AG04450 (cell line): ENCODE measurements at regions not wholly inside any gene's neighbourhood (a gene's known extent, or its start where the extent isn't known, plus 50 kb on each side); places are given as distances from the start of the nearest gene placed in this dataset.

Experiments
- CTCF ChIA-PET: fragments of 300-600, 350-600 bp; formaldehyde crosslinking; extraction: SDS; loops from one replicate; lab custom pipeline; 2022; ENCODE audit warnings: antibody characterized with exemption, inconsistent platforms; lab: Charles Lee
- POLR2A ChIA-PET: fragments of 350-600 bp; formaldehyde crosslinking; extraction: SDS; loops from one replicate; lab custom pipeline; 2021; ENCODE audit warnings: antibody characterized with exemption, inconsistent platforms; lab: Yijun Ruan, JAX
- DNase-seq: peaks from one replicate; pipeline ENCODE4 v3.0.0-alpha.2; 2011; ENCODE audit warnings: low read depth, low spot score
- H3K27ac ChIP-seq: one replicate; pipeline ENCODE4 v1.5.1; 2012; ENCODE audit warnings: low read depth, low read length, control low read depth
- H3K27me3 ChIP-seq: one replicate; pipeline ENCODE4 v1.6.0; 2012; ENCODE audit warnings: low read length; ENCODE audit not compliant: control insufficient read depth, insufficient read depth
- H3K4me3 ChIP-seq: 2 replicates; pipeline ENCODE4 v1.5.1; 2011; ENCODE audit warnings: mild to moderate bottlenecking, low read depth, low read length, control low read depth
- H3K9me3 ChIP-seq: 2 replicates; pipeline ENCODE4 v1.5.1; 2012; ENCODE audit warnings: low read length; ENCODE audit not compliant: control insufficient read depth, insufficient read depth
- TF ChIP-seq, protein P1 (sequence below): IDR thresholded peaks from 2 replicates; pipeline ENCODE4 v1.5.1; 2011; ENCODE audit warnings: low read depth, low read length, control low read depth, inconsistent platforms

DNA sequence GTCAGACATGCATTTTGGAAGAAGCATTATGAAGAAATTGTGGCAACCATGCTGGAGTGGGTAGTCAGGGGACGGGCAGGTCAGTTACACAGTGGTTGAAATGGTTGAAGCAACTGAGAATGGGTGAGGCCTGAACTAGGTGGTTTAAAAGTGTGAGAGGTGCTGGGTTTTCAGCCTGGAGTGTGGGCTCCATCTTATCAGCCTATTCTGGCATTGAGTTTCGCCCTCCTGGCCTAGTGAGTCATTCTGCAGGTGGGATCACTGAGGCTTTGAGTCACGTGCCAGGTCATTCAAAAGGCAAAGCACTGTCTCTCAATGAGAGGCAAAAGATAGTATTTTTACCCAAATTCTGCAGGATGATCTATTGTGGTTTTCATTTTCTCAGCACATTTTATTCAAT lies 181.9 kb upstream of the CHD6 start:
- H3K27me3 ChIP-seq, result no peaks in the 10 kb centered on the region
- H3K4me3 ChIP-seq, result no peak overlapping the region
- TF ChIP-seq, protein P1, sequence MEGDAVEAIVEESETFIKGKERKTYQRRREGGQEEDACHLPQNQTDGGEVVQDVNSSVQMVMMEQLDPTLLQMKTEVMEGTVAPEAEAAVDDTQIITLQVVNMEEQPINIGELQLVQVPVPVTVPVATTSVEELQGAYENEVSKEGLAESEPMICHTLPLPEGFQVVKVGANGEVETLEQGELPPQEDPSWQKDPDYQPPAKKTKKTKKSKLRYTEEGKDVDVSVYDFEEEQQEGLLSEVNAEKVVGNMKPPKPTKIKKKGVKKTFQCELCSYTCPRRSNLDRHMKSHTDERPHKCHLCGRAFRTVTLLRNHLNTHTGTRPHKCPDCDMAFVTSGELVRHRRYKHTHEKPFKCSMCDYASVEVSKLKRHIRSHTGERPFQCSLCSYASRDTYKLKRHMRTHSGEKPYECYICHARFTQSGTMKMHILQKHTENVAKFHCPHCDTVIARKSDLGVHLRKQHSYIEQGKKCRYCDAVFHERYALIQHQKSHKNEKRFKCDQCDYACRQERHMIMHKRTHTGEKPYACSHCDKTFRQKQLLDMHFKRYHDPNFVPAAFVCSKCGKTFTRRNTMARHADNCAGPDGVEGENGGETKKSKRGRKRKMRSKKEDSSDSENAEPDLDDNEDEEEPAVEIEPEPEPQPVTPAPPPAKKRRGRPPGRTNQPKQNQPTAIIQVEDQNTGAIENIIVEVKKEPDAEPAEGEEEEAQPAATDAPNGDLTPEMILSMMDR, result no peak
- H3K27ac ChIP-seq, result no peak overlapping the region
- no peaks in the 10 kb centered on the region for H3K9me3 ChIP-seq
- DNase-seq, result no peak
- ChIA-PET POLR2A (no interaction called here), CTCF (no interaction called here)

DNA sequence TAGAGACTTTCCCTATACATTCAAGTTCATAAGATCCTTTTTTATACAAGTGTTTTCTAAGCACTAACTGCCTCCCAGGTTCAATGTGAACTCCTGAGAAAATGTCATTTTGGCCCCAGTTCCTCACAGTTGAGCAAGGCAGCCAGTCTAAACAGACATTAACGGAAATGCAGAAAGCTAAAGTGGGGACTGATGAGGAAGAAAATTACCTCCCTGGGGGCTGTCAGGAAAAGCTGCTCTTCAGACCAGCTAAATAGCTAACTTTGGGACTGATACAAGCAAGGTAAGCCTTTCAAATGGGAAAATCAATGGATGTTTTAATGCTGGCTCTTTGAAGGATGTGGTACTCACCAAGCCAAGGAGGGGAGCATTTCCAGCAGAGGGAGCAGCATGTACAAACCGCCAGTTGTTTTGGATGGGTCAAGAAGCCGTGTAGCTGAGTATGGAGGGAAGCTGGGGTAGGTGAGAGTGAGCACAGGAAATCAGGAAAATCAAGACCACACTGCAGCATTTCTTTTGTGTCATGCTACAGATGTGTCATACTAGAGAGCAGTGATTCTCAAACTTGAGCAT lies 180.8 kb upstream of the CHD6 start:
- no peak overlapping the region for H3K4me3 ChIP-seq
- H3K9me3 ChIP-seq, result no peaks in the 10 kb centered on the region
- TF ChIP-seq, protein P1, result no peak
- ChIA-PET POLR2A (interaction anchor here (0.5 kb wide), 1 partner anchor 1657 kb away, joined by 8 read pairs; no protein-coding TSS in a partner anchor), CTCF (no interaction called here)
- H3K27me3 ChIP-seq, result no peaks in the 10 kb centered on the region
- DNase-seq, result no peak
- no peak overlapping the region for H3K27ac ChIP-seq

DNA sequence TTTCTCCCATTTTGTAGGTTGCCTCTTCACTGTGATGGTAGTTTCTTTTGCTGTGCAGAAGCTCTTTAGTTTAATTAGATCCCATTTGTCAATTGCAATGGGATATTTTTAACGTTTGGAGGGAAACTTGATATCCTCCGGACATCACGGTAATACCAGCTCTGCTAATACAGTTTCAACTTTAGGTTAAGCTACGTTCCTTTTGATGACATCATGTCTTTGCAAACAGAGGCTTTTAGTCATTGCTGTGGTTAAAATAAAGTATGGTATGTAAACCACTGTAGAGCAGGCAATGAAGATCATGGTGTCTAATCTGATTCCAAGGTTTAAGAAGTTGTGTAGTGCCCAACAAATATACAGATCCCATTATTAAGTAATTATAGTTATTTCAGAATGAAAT lies 168.0 kb upstream of the CHD6 start:
- POLR2A ChIA-PET, result no interaction called here
- H3K4me3 ChIP-seq, result no peak overlapping the region
- CTCF ChIA-PET, result no interaction called here
- H3K27ac ChIP-seq, result no peak overlapping the region
- H3K27me3 ChIP-seq, result no peaks in the 10 kb centered on the region
- DNase-seq, result no peak
- TF ChIP-seq, protein P1, result no peak
- no peaks in the 10 kb centered on the region for H3K9me3 ChIP-seq

DNA sequence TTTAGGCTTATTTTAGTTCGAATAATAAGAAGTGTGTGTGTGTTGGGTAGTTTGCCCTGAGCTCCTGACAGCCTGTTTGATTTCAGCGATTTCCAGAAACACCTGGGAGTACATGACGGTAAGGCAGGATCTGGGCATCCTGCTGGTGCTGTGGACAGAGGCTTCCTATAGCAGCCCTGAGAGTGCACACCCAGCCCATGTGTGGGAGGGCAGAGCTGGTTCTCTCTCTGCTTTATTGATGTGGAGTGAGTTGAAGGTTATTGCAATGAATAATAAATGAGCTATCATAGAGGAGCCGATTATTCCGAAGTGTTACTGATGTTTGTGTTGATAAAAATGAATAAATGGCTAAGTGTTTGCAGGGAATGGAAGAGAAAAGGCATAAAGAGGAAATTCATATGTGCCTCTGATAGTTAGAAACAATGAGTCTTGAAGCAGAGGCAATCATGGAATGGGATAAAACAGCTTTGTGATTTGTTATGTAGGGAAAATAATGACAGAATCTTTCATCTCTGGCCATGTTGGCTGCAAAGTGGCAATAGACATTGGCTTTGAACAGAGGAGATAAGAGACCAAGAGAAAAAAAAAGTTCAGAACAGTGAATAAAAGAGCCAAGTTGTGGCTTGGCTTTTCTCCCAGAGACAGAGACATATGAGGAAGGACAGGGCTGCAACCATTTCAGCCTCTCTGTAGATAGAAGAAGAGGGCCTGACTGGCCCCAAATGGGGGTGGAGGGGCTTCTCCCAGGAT lies 166.2 kb upstream of the CHD6 start:
- CTCF ChIA-PET, result no interaction called here
- POLR2A ChIA-PET, result no interaction called here
- DNase-seq, result no peak
- Histone ChIP-seq H3K27ac (no peak overlapping the region), H3K27me3 (no peaks in the 10 kb centered on the region), H3K4me3 (no peak overlapping the region), H3K9me3 (no peaks in the 10 kb centered on the region)
- TF ChIP-seq, protein P1, result no peak

DNA sequence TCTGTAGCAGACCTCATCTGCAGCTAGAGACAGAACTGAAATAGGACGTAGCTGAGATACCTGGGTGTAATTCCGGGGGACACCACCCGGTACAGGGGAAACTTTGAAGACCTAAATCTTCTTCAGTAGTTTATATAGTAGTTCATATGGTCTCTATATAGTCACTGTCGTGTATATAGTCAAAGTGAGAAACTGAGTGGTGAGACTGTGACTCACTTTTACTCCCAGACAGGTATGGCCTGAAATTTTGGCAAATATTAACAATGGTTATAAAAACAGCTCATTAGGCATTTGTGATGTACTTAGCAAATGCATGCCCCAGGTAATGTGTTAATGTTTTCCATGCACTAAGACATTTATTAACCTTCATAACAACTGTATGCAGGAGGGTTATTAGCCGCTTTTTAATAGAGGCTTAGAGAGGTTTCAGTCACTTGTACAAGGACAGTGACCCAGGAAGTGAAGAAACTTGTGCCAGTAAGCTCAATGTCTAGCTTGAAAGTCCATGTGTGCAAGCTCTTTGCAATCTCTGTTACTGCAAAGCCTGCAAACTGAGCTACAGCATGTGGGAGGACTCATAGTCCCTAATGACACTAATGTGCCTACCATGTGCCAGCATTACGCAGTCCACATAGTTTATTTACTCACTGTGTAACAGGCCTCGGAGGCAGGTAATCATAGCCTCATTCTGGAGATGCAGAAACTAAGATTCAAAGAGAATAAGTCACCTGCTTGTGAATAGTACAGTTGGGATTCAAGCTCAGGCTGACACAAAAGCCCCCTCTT lies 165.4 kb upstream of the CHD6 start:
- ChIA-PET POLR2A (no interaction called here), CTCF (no interaction called here)
- Histone ChIP-seq H3K4me3 (no peak overlapping the region), H3K27me3 (no peaks in the 10 kb centered on the region), H3K27ac (no peak overlapping the region), H3K9me3 (no peaks in the 10 kb centered on the region)
- no peak for DNase-seq
- TF ChIP-seq, protein P1, result no peak
